GM19467 (cell line): ENCODE measurements at regions not wholly inside any gene's neighbourhood (a gene's known extent, or its start where the extent isn't known, plus 50 kb on each side); places are given as distances from the start of the nearest gene placed in this dataset.

Experiments
- ATAC-seq: cut with Tn5 transposase; IDR thresholded peaks from one replicate; pipeline ENCODE4 v1.9.1; 2021; ENCODE audit warnings: mild to moderate bottlenecking, moderate library complexity; ENCODE audit not compliant: unreplicated experiment

DNA sequence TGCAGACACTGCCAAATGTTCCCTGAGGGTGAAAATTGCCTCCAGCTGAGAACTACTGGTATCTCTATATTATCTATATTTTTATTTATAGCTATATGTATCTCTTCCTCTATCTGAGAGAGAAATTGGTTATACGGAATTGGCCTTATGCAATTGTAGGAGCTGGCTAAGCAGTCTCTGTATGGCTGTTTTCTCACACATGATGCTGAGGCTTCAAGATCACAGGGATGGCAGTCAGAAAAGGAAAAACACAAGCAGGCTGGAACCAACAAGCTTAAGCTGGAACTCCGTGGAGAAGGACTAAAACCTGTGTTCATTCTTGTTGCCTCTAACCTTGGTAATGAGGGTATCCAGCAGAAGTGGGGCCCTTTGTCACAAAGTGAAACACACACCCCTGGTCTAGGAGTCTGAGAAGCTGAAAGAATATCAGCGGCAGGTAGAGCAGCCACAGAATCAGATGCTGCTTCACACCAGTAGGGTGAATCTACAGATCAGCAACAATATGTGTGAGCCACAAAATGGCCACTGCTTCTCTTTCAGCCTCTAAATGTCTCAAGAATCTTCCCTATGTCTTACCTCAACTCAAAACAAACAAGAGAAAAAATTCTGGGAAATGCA lies 166.5 kb upstream of the PPP1R2C start:
- ATAC-seq: no peak

DNA sequence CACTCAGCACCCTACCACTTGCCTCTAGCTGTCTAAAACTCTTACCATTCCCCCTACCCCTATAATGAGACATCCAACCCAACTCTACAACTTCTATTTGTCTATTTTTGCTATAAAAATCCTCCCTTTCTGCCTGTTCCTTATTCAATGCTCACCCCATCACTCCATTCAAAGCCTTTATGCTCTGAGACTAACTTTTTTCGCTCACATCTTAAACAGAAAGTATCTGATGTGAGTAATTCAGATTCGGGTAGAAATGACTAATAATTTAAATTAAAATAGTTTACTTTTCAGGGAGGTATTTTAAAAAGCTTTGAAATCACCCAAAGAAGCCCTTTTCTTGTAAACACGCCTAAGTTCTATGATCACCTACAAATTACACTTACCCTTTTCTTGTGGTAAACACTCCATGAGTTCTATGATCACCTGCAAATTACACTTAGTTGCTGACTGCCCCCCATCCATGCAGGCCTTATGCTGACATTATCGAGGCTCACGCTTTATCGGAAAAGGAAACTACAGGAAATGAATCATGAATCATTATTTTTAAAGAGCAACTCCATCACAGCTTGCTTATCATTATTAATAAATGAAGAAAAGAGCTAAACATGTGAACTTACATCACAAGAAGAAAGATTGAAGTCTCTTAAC lies 168.7 kb upstream of the PPP1R2C start:
- no peak for ATAC-seq

DNA sequence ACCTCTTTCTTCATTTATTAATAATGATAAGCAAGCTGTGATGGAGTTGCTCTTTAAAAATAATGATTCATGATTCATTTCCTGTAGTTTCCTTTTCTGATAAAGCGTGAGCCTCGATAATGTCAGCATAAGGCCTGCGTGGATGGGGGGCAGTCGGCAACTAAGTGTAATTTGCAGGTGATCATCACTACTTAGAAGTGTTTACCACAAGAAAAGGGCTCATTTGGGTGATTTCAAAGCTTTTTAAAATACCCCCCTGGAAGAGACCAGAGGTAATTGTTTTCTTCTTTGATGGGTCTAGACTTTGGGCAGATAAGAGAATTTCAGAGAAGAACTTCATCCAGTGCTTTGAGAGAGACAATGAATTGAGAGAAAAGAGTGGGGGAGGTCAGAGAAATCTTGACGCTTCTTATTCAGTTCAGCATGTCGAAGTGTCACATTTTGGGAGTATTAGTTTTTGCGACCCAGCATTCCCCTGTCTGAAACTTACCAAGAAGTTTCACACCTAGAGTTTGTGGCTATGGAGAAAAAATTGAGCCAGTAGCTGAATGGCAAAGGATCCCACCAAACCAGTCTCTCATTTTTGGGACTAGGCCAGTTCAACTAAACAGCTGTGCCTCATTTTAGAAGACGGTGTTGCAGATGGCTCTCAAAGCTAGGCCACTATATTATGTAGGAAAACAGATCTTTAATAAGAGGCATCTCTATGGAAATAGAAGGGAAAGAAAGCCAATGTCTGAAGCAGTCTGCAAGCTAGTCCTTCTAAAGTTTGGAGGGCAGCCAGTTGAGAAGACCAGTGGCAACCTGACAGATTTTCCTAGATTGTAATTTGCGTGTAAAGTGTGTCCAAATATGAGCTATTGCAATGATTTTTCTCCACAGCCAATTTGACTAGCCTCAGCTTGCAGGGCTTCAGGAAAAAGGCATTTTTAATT lies 171.0 kb upstream of the PPP1R2C start:
- ATAC-seq: no peak

DNA sequence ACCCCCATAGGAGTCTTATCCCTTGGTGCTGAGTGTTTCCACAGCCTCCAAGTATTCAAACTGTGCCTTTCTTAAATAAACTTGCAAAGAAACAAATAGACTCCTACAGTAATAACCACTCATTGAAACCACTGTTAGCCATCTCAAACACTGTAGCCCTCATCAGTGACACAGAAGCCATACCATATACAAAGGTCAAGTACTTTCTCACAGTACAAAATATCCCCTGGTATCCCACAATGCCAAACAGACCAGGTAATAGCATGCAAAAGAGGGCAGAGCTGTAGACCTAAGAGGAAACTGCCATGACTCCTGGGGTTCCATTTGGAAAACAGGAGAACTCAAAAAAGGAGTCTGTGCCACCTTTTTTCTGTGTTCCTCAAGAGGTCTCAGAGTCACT lies 173.8 kb upstream of the PPP1R2C start:
- no peak for ATAC-seq

DNA sequence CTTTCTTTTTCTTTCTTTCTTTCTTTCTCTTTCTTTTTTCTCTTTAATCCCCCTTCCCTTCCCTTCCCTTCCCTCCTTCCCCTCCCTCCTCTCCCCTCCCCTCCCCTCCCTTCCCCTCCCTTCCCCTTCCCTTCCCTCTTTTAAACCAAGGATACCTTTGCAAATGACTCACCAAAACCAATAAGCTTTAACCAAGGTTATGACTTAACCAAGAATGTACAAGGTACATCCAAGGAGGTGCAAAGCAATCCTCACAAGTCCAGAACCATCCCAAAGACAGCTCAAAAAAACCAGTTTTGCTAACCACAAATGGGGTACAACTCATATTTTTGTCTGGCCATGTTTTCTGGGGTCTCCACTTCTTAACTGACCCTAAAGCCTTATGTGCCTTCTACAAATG lies 174.7 kb upstream of the PPP1R2C start:
- ATAC-seq: no peak

DNA sequence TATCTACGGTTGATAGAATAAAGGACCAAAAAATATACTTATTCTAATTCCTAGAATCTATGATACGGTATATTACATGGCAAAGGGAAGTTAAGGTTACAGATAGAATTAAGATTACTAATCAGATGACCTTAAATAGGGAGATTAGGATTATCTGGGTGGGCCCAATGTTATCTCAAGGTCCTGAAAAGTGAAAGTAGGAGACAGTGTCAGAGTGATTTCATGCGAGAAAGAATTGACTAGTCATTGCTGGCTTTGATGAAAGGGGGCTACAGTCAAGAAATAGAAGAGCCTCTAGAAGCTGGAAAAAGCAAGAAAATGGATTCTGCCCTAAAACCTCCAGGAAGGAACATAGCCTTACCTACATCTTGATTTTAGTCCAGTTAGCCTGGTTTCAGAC lies 176.9 kb upstream of the PPP1R2C start:
- ATAC-seq: peak; percentile 22

DNA sequence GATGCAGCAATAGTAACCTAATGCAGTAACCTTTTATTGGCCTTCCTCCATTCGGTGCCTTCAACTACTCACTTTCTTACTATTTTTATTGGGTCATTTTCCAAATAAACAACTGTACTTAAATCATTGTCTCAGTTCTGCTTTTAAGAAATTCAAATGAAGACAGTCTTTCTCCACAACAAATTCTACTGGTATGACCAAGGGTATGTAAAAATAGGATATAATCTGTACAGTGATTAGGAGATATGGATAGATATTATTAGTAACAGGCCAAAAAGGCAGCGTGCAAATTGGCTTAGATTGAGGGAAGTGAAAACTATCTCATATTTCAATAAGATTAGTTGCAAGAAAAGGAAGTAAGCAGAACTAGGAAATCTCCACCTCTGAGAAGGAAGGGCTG lies 177.4 kb upstream of the PPP1R2C start:
- ATAC-seq: peak; percentile 68

DNA sequence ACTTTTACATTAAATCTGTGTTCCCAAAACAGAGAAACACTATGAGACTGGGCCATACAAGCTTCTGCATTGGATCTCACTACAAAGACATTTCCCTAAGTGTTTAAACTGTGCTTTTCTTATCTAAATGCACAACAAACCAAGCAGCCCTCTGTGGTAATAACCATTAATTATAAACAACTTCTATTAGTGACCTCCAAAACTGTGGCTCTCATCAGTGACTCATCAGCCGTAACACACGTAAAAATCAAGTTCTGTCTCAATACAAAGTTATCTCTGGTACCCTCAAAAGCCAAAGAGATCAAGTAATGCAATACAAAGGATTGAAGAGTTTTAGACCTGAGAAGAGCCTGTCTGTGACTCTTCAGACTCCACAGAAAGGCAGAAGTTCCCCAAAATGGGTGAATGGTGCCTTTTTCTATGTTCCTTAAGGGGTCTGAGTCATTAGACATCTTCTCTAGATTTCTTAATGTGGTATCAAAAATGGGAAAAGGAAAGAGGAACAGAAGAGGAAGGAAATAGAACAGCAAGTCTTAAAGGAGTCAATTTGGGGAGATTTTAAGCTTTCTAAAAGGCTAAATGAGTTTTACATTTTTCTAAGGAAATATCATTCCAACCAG lies 189.8 kb upstream of the PPP1R2C start:
- no peak for ATAC-seq

DNA sequence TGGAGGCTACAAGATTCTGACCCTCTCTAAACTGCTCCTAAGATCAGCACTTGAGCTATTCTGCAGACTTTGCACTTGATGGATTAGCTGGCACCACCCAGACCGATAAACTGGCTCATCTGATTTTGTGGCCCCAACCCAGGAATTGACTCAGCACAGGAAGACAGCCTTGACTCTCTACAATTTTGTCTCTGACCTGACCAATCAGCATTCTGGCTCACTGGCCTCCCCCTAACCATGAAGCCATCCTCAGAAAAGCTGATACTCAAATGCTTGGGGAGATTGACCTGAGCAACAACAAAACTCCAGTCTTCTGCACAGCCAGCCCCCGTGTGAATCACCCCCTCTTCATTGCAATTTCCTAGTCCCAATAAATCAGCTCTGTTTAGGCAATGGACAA lies 195.4 kb upstream of the PPP1R2C start:
- ATAC-seq: no peak

DNA sequence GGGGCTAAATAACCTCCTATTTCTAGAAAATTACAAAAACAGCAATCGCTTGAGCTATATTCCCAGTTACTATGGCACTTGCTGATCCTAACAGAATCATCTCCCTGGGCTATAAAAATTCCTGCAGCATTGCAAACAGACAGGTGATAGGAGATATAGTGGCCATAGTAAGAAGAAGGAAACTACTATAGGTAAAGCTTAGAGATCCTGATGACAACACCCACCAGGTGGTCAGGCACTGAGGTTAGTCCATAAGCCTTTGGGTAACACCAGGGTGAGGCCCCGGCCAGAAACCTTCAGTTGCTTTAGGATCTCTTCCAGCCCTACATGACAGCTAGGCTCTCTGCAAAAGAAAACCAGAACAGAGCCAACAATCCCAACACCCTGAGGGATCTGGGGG lies 197.9 kb upstream of the PPP1R2C start:
- no peak for ATAC-seq

DNA sequence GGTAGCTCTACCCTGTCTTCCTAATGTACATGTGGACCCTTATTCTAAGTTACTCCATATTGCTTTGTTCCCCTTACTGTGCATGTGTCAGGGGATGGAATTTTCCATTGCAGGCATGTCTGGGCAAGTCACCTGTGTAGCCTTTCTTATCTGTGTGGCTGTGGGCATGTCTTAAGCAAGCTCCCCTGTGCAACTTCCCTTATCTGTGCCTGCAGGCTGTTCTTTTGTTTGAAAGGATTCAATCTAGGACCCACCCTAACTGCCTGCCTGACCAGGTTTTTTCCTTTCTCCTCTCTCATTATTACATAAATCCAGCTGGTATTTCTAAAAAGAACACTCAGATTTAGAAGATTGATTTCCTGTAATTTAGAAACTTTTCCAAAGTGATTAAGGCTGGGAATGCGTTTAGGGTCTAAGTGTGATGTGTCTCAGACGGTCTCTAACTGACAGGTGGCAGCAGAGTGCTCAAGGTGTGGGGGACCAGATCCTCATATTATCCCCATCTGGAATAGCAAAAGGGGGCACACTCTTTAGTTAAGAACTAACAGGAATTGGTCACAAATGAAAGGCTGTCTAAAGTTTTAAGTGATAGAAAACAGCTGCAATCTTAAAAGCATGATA lies 198.9 kb upstream of the PPP1R2C start:
- no peak for ATAC-seq

DNA sequence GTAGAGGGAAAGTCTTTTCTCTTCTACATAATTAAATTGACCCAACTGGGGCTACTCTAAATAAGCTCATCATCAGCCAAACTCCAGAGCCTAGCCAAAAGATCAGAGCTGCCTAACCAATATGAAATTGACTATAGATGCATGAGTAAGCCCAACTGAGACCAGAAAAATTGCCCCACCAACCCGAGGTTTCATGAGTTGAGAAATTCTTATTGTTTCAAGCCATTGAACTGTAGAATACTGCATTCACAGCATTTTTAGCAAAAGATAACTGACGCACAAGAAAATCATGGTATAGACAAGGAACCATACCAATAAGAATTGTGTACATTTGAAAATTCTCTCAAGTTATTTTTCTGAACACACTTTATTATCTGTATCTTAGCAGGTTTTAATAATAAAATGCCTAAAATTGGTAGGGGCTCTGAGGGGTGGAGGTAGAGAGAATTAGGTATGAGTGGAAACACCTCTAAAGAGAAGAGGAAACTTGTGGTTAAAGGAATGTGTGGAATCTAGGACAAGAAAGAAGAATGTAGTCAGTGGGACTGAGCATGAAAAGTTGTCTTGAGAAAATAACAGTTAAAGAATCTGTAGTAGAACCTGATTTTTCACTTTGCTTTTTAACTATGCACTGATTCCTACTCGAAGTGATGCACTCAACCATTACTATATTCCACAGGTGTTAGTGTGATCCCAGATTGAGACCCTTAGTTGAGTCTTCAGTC lies 200.9 kb upstream of the PPP1R2C start:
- ATAC-seq: no peak

DNA sequence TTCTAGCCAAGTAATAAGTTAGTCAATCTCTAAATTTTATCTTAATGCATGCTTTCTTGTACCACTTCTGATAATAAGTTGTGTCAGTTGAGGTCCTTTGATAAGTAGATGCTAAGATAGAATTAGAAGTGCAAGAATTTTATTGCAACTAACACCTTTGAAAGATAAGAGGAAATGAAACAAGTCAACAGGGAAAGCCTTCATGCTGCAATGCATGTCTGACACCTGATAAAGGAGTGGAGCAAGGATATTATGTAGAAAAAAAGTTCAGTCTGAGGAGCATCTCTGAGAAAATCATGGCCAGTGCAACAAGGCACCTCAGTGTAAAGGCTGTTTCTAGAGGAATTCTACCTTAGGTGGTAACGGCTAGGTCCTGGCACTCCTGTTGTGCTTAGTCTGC lies 210.7 kb upstream of the PPP1R2C start:
- no peak for ATAC-seq

DNA sequence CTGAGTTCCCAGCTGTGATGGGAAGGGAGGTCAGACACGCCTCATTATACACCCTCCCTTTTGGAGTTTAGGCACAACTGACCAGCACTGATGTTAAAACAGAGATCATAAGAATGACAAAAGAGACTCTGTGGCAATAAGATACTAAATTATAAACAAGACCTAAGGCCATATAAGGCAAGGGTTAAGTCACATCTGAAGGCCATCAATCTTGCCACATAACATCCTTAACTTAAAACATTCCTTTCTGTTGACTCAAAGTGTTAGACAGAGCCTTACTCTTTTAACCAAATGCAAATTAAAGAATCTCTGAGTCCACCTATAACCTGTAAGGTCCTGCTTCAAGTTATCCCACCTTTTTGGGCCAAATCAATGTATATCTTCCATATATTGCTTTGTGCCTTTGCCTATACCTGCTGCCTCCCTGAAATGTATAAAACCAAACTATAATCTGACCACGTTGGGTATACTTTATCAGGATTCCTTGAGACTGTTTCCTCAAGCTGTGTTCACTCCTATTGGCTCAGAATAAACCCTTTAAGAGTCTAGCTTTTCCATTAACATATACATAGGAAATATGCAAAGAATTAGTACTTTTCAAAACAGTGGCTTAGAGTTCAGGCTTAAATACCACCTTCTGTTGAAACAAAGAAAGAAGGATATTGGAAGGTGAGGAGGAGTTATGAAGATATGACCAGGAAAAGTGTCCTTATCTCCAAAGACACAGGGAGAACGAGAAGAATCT lies 214.4 kb upstream of the PPP1R2C start:
- no peak for ATAC-seq

DNA sequence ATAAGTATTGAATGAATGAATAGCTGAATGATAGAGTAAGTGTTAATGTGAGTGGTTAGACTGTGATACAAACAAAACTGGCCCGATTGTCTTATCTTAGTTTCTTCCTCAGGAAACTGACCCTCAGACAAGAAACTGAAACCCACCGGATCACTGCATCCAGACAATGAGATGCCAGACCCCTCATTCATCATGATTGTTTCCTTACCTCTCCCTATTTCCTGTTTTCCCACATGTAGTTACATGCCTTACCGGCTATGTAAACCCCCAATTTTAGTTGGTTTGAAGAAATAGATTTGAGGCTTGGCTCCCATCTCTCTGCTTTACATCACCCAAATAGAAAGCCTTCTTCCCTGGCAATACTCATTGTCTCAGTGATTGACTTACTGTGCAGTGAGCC lies 218.9 kb upstream of the PPP1R2C start:
- no peak for ATAC-seq

DNA sequence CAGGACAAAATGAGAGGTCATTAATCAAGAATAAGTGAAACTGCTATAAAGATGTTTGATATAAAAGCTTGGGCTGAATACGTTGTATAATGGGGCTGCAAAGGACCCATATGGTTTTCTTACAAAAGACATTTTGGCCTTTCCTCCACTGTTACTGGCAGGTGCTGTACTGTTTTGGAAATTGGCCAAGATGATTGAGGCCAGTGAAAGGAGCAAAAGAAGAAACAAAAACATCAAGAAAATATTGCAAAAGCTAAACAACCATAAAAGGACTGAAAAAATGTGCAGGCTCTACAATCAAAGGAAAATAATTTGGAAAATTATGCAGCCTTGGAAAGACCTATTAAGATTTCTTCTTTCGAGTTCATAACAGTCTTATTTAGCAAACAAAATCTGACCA lies 222.2 kb upstream of the PPP1R2C start:
- ATAC-seq: no peak

DNA sequence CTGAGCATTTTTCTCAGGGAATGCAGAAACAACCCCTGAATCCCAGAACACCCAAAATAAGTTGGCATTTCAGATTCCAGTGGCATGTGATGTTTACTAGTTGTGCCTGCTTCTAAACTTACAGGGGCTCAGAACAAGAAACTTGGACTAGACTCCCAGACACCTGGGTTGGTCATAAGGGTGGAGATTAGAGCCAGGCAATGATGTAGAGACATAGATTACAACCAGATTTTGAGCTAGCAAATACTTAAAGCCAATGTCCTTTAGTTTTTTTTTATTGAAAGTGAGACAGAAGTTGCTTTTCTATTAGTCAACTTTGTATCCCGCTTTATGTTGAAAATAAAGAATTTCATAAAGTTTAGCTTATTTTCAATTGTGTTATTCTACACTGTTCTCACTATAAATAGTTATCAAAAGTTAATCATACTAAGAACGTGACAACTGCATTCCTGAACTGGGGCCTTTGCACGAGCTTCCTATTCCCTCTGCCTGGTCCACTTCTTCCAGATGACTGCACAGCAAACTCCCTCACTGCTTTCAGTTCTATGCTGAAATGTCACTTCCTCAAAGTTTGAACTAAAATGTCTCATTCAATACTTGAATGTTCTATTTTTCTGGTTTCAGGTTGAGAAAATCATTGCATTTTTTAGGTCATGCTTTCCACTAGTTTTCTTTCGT lies 224.7 kb upstream of the PPP1R2C start:
- ATAC-seq: peak; percentile 79

DNA sequence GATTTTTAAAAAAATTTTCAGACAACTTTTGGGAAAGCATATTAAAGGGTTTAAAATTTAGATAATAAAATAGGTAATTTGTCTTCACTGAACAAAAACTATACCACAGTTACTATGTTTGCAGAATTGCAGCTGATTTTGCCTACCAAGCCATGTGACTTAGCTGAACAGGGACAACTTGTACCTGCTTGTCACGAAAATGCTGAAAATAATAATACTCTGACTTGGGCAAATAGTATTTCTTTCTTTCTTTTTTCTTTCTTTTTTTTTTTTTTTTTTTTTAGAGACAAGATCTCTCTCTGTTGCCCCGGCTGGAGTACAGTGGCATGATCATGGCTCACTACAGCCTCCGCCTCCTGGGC lies 225.2 kb upstream of the PPP1R2C start:
- peak; percentile 16 for ATAC-seq

DNA sequence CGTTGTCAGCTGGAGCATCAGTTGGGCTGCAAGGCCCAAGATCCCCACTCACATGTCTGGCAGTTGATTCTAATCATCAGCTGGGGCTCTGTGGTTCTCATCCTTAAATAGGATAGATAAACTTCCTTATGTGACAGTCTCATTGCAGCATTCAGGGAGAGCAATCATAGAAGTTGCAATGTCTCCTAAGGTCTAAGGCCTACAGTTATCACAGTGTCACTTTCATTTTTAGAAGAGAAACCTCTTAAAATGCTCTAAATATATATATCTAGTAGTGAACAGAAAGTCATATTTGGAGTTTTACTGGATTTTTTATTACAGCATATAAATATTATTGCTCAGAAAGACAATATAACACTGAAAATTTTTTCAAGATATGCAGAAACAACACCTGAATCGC lies 226.0 kb upstream of the PPP1R2C start:
- ATAC-seq: no peak
